AG09309 (cell line): ENCODE measurements at regions not wholly inside any gene's neighbourhood (a gene's known extent, or its start where the extent isn't known, plus 50 kb on each side); places are given as distances from the start of the nearest gene placed in this dataset.

Experiments used
- DNase-seq: peaks from one replicate; pipeline ENCODE4 v3.0.0-alpha.2; 2010; ENCODE audit warnings: low read depth
- H3K4me3 ChIP-seq: 2 replicates; pipeline ENCODE4 v1.5.1; 2011; ENCODE audit warnings: mild to moderate bottlenecking, low read depth, low read length, moderate library complexity; ENCODE audit not compliant: control insufficient read depth
- CTCF ChIP-seq: IDR thresholded peaks from 2 replicates; pipeline ENCODE4 v1.5.1; 2011; ENCODE audit warnings: mild to moderate bottlenecking, low read depth, low read length, inconsistent platforms; ENCODE audit not compliant: insufficient read depth, control insufficient read depth; ENCODE audit errors: missing control alignments

GRCh38 chr9:78879324-78880100 lies 582.6 kb downstream of the PSAT1 start:
- no peak overlapping the region for H3K4me3 ChIP-seq
- DNase-seq, result no peak
- no peak for TF ChIP-seq CTCF

- no peak for DNase-seq
- no peak overlapping the region for H3K4me3 ChIP-seq
- TF ChIP-seq CTCF, result no peak
Measured at GRCh38 chr9:78881295-78881694, 584.4 kb downstream of the PSAT1 start.

DNA sequence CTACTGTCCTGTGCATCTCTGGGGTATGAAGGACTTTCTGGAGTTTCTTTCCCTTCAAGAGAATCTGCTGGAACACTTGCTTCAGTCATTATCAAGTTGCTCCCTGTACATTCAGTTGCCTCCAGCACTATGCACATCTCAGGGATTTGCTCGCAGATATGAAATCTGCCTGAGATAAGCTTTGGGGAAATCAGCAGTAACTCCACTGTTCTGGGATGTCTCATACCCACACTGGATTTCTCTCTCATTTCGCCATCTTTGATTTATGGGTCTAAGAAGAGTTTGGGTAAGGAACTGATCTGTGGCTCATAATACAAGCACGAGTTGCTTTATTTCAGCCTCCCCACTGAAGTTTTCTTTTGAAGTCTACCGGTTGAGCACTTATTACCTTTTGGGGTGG lies 585.6 kb downstream of the PSAT1 start:
- TF ChIP-seq CTCF, result no peak
- H3K4me3 ChIP-seq, result no peak overlapping the region
- DNase-seq, result no peak

DNA sequence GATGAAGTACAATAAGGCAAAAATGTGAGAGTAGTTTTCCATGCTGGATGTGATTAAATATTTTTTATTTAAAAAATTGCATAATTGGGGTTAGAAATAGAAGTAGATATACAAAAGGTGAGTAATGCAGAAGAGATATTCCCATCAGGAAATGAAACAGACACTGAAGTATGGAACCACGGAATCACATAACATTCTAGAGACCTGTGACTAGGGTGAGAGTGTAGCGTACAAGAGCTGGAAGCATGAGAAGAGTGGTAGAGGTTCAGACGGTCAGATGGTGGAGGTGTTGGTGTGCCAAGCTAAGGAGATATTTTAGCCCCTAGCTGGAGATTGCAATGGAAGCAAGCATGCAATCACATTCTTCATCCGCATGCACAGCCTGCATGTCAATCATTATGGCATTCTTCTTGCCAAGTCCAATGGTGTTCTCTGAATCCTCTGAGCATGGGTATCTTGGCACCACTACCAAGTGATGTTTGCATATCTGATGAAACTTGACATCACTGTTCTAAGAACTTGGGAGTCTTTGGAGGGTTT lies 587.8 kb downstream of the PSAT1 start:
- no peak for TF ChIP-seq CTCF
- no peak overlapping the region for H3K4me3 ChIP-seq

GRCh38 chr9:78892182-78892581 lies 595.3 kb downstream of the PSAT1 start:
- no peak for DNase-seq
- TF ChIP-seq CTCF, result no peak
- no peak overlapping the region for H3K4me3 ChIP-seq

More for the DNA sequence above, 587.8 kb downstream of the PSAT1 start:
- no peak for DNase-seq

DNA sequence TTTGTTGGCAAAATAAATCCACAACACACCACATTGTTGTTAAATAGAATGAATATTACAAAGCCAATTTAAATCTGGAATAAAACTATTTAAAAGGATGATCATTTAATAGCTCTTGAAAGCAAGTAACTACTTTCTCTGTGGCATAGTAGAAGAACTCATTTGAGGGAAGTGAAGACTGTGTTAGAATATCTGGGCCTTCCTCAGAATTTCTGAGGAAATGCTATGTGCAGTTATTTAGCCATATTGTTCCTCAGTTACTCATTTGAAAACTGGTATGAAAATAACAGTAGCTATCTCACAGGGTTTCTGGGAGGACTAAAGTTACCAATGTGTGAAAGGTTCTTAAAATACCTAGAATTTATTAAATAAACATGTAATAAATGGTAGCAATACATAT lies 595.8 kb downstream of the PSAT1 start:
- no peak overlapping the region for H3K4me3 ChIP-seq
- no peak for TF ChIP-seq CTCF

More for the DNA sequence above, 595.8 kb downstream of the PSAT1 start:
- no peak for DNase-seq
